ENCODE measurements at regions not wholly inside any gene's neighbourhood (a gene's known extent, or its start where the extent isn't known, plus 50 kb on each side); places are given as distances from the start of the nearest gene placed in this dataset.

GRCh38 chr9:91127653-91128052, 234.1 kb downstream of the AUH start:
- TF ChIP-seq CTCF (IDR thresholded peaks at IDR 0.05; ENCODE audit: borderline replicate concordance, control extremely low read depth, extremely low read depth, insufficient read depth, missing control alignments) = no peak
- in situ Hi-C loops (cut with MboI; ENCODE audit: low sequenced_read_pairs, unreplicated experiment) = no loop called here
- DNase-seq (ENCODE audit: low spot score) = no peak

- no peak for DNase-seq (ENCODE audit: low spot score)
- no peak for TF ChIP-seq CTCF (IDR thresholded peaks at IDR 0.05; ENCODE audit: borderline replicate concordance, control extremely low read depth, extremely low read depth, insufficient read depth, missing control alignments)
- in situ Hi-C loops (cut with MboI; ENCODE audit: low sequenced_read_pairs, unreplicated experiment) = no loop called here
Measured at GRCh38 chr9:91130796-91131318, 230.9 kb downstream of the AUH start.

- no peak for TF ChIP-seq CTCF (IDR thresholded peaks at IDR 0.05; ENCODE audit: borderline replicate concordance, control extremely low read depth, extremely low read depth, insufficient read depth, missing control alignments)
- no peak for DNase-seq (ENCODE audit: low spot score)
Measured at GRCh38 chr9:91131433-91131839, 230.3 kb downstream of the AUH start.

GRCh38 chr9:91132576-91133073, 229.1 kb downstream of the AUH start:
- DNase-seq (ENCODE audit: low spot score) = no peak
- no peak for TF ChIP-seq CTCF (IDR thresholded peaks at IDR 0.05; ENCODE audit: borderline replicate concordance, control extremely low read depth, extremely low read depth, insufficient read depth, missing control alignments)
- in situ Hi-C loops (cut with MboI; ENCODE audit: low sequenced_read_pairs, unreplicated experiment) = no loop called here

More at GRCh38 chr9:91131433-91131839, 230.3 kb downstream of the AUH start:
- in situ Hi-C loops (cut with MboI; ENCODE audit: low sequenced_read_pairs, unreplicated experiment) = no loop called here

- DNase-seq (ENCODE audit: low spot score) = no peak
- in situ Hi-C loops (cut with MboI; ENCODE audit: low sequenced_read_pairs, unreplicated experiment) = no loop called here
- TF ChIP-seq CTCF (IDR thresholded peaks at IDR 0.05; ENCODE audit: borderline replicate concordance, control extremely low read depth, extremely low read depth, insufficient read depth, missing control alignments) = no peak
Measured at GRCh38 chr9:91134608-91135007, 227.1 kb downstream of the AUH start.

GRCh38 chr9:91137391-91137790, 224.3 kb downstream of the AUH start:
- no peak for TF ChIP-seq CTCF (IDR thresholded peaks at IDR 0.05; ENCODE audit: borderline replicate concordance, control extremely low read depth, extremely low read depth, insufficient read depth, missing control alignments)
- in situ Hi-C loops (cut with MboI; ENCODE audit: low sequenced_read_pairs, unreplicated experiment) = no loop called here
- DNase-seq (ENCODE audit: low spot score) = no peak
